ENCODE measurements at regions not wholly inside any gene's neighbourhood (a gene's known extent, or its start where the extent isn't known, plus 50 kb on each side); places are given as distances from the start of the nearest gene placed in this dataset.

- TF ChIP-seq POLR2AphosphoS5 (IDR thresholded peaks at IDR 0.05; ENCODE audit: borderline replicate concordance, low read depth, low read length) (no peak), EZH2 (IDR thresholded peaks at IDR 0.05) (no peak), FOXP2 (optimal IDR thresholded peaks at IDR 0.05; ENCODE audit: control extremely low read depth, extremely low read length, insufficient read depth) (no peak)
Observed at GRCh38 chr2:84306361-84306760, 152.7 kb downstream of the SUCLG1 start.

Measured in SK-N-MC (cell line).